Subcutaneous abdominal adipose tissue (tissue), 5 donors: ENCODE measurements at regions not wholly inside any gene's neighbourhood (a gene's known extent, or its start where the extent isn't known, plus 50 kb on each side); places are given as distances from the start of the nearest gene placed in this dataset.

Experiments
- H3K27ac ChIP-seq: one replicate; pipeline ENCODE4 v1.7.0; 2013; ENCODE audit warnings: low read depth, mild to moderate bottlenecking, inconsistent platforms, low read length, moderate library complexity
- H3K27me3 ChIP-seq, 5 donors: one replicate each; pipeline ENCODE4 v1.7.0; 2013; ENCODE audit warnings: low read length in 5 of 5, inconsistent platforms in 1 of 5; ENCODE audit not compliant: control insufficient read depth in 5 of 5, insufficient read depth in 4 of 5
- H3K36me3 ChIP-seq, 5 donors: one replicate each; pipeline ENCODE4 v1.7.0; 2013; ENCODE audit warnings: low read length in 5 of 5; ENCODE audit not compliant: control insufficient read depth in 5 of 5, insufficient read depth in 5 of 5
- H3K4me1 ChIP-seq, 5 donors: one replicate each; pipeline ENCODE4 v1.7.0; 2013; ENCODE audit warnings: low read length in 5 of 5, mild to moderate bottlenecking in 3 of 5, moderate library complexity in 1 of 5; ENCODE audit not compliant: control insufficient read depth in 5 of 5, insufficient read depth in 5 of 5
- H3K4me3 ChIP-seq, 5 donors: one replicate each; pipeline ENCODE4 v1.7.0; 2013; ENCODE audit warnings: low read length in 5 of 5, low read depth in 1 of 5
- H3K9ac ChIP-seq, 5 donors: one replicate each; pipeline ENCODE4 v1.7.0; 2013; ENCODE audit warnings: low read length in 5 of 5, mild to moderate bottlenecking in 4 of 5, moderate library complexity in 3 of 5
- H3K9me3 ChIP-seq, 5 donors: one replicate each; pipeline ENCODE4 v1.7.0; 2013; ENCODE audit warnings: low read length in 5 of 5; ENCODE audit not compliant: control insufficient read depth in 5 of 5
- donor health status: healthy.
- donor health status: healthy.
- donor health status: healthy.
- donor health status: healthy.
- donor health status: healthy.

- H3K4me3 ChIP-seq, result no peak overlapping the region
- H3K9me3 ChIP-seq, result peaks cover 0 to 4% (median 3%) of the 10 kb centered on the region in 5 donors
- H3K36me3 ChIP-seq, result no peaks in the 10 kb centered on the region
- no peaks in the 10 kb centered on the region for H3K27me3 ChIP-seq
- no peak overlapping the region for H3K9ac ChIP-seq
- no peaks in the 10 kb centered on the region for H3K4me1 ChIP-seq
- H3K27ac ChIP-seq, result no peak overlapping the region
Observed at GRCh38 chr11:97349201-97349600, 959.4 kb downstream of the JRKL start.

DNA sequence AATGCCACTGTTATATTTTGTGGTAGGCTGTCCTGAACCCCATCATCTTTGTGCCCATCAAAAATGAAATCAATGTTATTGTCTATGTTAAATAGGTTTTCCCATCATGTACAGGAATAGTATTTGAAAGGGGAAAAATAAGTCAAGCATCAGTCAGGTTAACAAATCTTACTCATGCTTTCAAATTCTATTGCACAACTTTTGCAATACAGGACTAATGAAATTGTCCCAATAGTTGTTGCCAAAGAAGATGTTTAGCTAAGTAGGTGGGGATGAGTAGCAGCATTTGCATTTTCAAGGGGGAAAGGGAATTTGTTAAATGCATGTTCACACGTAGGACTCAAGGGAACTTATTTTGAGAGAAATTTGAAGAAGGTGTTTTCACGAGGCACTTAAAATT is 962.1 kb downstream of the JRKL start:
- Histone ChIP-seq H3K27ac (no peak overlapping the region), H3K4me3 (no peak overlapping the region), H3K9me3 (no peaks in the 10 kb centered on the region), H3K4me1 (peaks cover 0 to 5% (median 0%) of the 10 kb centered on the region in 5 donors), H3K36me3 (no peaks in the 10 kb centered on the region), H3K9ac (no peak overlapping the region), H3K27me3 (no peaks in the 10 kb centered on the region)

DNA sequence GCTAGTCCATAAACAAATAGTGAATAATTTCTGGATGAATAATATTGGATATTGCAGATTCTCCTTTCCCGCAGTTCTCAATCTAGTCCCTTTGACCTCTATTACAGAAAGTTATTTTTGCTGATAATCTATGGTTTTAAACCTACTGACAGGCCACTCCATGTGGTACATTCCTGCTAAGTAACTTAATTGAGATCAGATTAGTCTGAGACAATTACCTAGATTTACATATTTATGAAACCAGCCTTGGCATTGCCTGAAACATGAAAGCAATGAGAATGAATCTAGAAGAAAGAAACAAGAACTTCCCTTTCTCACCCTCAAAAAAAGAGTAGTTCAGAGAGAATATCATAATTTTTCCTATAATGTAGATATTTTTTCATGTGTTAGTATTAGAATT is 964.2 kb downstream of the JRKL start:
- Histone ChIP-seq H3K27ac (no peak overlapping the region), H3K36me3 (no peaks in the 10 kb centered on the region), H3K9me3 (no peaks in the 10 kb centered on the region), H3K4me3 (no peak overlapping the region), H3K9ac (no peak overlapping the region), H3K27me3 (no peaks in the 10 kb centered on the region), H3K4me1 (peaks cover 0 to 5% (median 0%) of the 10 kb centered on the region in 5 donors)

DNA sequence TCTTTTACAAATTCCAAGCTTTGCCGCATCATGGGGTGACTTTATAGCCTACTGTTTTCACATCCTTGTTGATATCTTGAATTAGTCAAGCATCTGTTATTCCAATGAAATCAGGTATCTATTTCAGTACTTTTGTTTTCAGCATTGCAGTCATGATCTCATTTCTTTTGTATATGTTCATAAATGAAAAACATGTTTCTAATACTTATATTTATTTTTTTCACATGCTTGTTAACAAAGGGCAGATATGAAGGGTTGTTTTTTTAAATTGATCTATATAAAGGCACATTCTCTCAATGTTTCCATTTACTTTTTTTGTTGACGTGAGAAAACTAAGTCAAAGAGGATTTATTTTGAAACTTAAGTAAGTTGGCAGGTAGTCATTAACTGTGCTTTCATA is 964.8 kb downstream of the JRKL start:
- Histone ChIP-seq H3K36me3 (no peaks in the 10 kb centered on the region), H3K4me1 (peaks cover 0 to 5% (median 0%) of the 10 kb centered on the region in 5 donors), H3K27me3 (no peaks in the 10 kb centered on the region), H3K9ac (no peak overlapping the region), H3K9me3 (no peaks in the 10 kb centered on the region), H3K4me3 (no peak overlapping the region), H3K27ac (no peak overlapping the region)

- H3K4me3 ChIP-seq, result no peak overlapping the region
- no peaks in the 10 kb centered on the region for H3K36me3 ChIP-seq
- no peak overlapping the region for H3K27ac ChIP-seq
- no peak overlapping the region for H3K9ac ChIP-seq
- H3K27me3 ChIP-seq, result no peaks in the 10 kb centered on the region
- H3K4me1 ChIP-seq, result peaks cover 0 to 5% (median 0%) of the 10 kb centered on the region in 5 donors
- no peaks in the 10 kb centered on the region for H3K9me3 ChIP-seq
Observed at GRCh38 chr11:97355230-97355629, 965.4 kb downstream of the JRKL start.

DNA sequence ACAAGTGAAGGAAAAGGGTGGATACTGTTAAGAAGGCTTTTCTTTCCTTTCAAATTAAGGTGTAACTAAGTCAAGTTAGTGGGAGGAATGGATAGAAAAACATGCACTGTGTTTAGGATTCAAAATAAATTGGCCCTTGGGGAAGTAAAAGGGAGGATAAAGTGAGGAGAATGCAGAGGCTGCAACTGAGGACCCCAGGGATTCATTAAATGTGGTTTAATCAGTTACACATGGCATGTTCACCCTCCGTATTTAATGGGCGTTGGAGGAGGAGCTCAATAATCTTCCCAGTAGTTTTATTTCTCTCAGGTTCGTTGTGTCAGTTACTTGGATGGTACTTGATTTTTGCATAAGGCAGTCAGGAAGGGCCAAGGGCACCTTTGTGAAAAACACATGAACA is 966.3 kb downstream of the JRKL start:
- H3K4me3 ChIP-seq, result no peak overlapping the region
- H3K27ac ChIP-seq, result no peak overlapping the region
- H3K27me3 ChIP-seq, result no peaks in the 10 kb centered on the region
- H3K9me3 ChIP-seq, result no peaks in the 10 kb centered on the region
- H3K4me1 ChIP-seq, result peaks cover 0 to 5% (median 0%) of the 10 kb centered on the region in 5 donors
- H3K9ac ChIP-seq, result no peak overlapping the region
- H3K36me3 ChIP-seq, result no peaks in the 10 kb centered on the region

GRCh38 chr11:97359016-97359415 is 969.2 kb downstream of the JRKL start:
- H3K4me3 ChIP-seq, result no peak overlapping the region
- H3K9me3 ChIP-seq, result no peaks in the 10 kb centered on the region
- no peak overlapping the region for H3K9ac ChIP-seq
- peaks cover 0 to 5% (median 0%) of the 10 kb centered on the region in 5 donors for H3K4me1 ChIP-seq
- H3K27me3 ChIP-seq, result no peaks in the 10 kb centered on the region
- H3K36me3 ChIP-seq, result no peaks in the 10 kb centered on the region
- no peak overlapping the region for H3K27ac ChIP-seq

GRCh38 chr11:97361812-97362378 is 972.1 kb downstream of the JRKL start:
- H3K4me1 ChIP-seq, result no peaks in the 10 kb centered on the region
- no peaks in the 10 kb centered on the region for H3K27me3 ChIP-seq
- H3K9ac ChIP-seq, result no peak overlapping the region
- peaks cover 0 to 3% (median 0%) of the 10 kb centered on the region in 5 donors for H3K9me3 ChIP-seq
- H3K4me3 ChIP-seq, result no peak overlapping the region
- H3K27ac ChIP-seq, result no peak overlapping the region
- H3K36me3 ChIP-seq, result no peaks in the 10 kb centered on the region

DNA sequence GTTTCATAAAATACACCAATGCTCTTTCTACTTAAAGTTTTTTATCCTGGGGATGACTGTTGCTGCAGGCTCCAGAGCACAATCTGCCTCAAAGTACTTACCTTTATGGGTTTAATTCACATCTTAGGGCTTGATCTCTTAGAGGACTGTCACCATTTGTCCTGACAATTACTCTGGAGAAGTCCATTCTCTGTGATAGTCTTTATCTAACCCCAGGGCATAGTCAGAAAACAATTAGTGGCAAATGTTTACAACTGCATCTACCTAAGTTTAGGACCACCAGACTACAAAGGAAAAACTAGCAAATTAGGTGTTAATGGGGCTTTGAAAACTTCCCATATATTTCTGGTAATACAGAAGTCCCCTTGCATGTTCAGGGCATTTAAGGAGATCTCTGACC is 973.5 kb downstream of the JRKL start:
- H3K4me1 ChIP-seq, result no peaks in the 10 kb centered on the region
- no peaks in the 10 kb centered on the region for H3K27me3 ChIP-seq

GRCh38 chr11:97364047-97364446 is 974.2 kb downstream of the JRKL start:
- Histone ChIP-seq H3K27me3 (no peaks in the 10 kb centered on the region), H3K27ac (no peak overlapping the region), H3K9me3 (peaks cover 0 to 16% (median 10%) of the 10 kb centered on the region in 5 donors), H3K9ac (no peak overlapping the region), H3K4me1 (no peaks in the 10 kb centered on the region), H3K4me3 (no peak overlapping the region), H3K36me3 (no peaks in the 10 kb centered on the region)

More for the DNA sequence above, 973.5 kb downstream of the JRKL start:
- H3K27ac ChIP-seq, result no peak overlapping the region
- H3K9ac ChIP-seq, result no peak overlapping the region
- no peak overlapping the region for H3K4me3 ChIP-seq
- H3K9me3 ChIP-seq, result peaks cover 0 to 16% (median 10%) of the 10 kb centered on the region in 5 donors
- no peaks in the 10 kb centered on the region for H3K36me3 ChIP-seq
